Right cardiac atrium (tissue), 5 donors: ENCODE measurements at regions not wholly inside any gene's neighbourhood (a gene's known extent, or its start where the extent isn't known, plus 50 kb on each side); places are given as distances from the start of the nearest gene placed in this dataset.

Experiments used
- ATAC-seq, 2 donors: fragments of 200-7000 bp; cut with Tn5 transposase; one replicate each; pipeline versions ENCODE4 v1.8.0 to v1.9.1; 2020; ENCODE audit warnings: moderate library complexity in 2 of 2, mild to moderate bottlenecking in 1 of 2
- DNase-seq, 3 donors: peaks; one replicate each; pipeline ENCODE4 v3.0.0-alpha.2; 2020
- H3K27ac ChIP-seq: one replicate; pipeline ENCODE4 v1.5.1; 2013; ENCODE audit warnings: mild to moderate bottlenecking, low read length, control low read depth, moderate library complexity
- H3K27me3 ChIP-seq: one replicate; pipeline ENCODE4 v1.6.1; 2013; ENCODE audit not compliant: control insufficient read depth, insufficient read depth
- H3K4me1 ChIP-seq: one replicate; pipeline ENCODE4 v1.6.1; 2013; ENCODE audit warnings: low read length; ENCODE audit not compliant: control insufficient read depth, insufficient read depth
- H3K4me3 ChIP-seq: one replicate; pipeline ENCODE4 v1.5.1; 2013; ENCODE audit warnings: low read length, control low read depth
- H3K9me3 ChIP-seq: one replicate; pipeline ENCODE4 v1.6.1; 2013; ENCODE audit warnings: low read length; ENCODE audit not compliant: control insufficient read depth
- WGBS: extraction: QIAGEN DNeasy Blood & Tissue Kit; methylation state at CpG from one replicate; pipeline ENCODE4 v1.1.7; 2013; 5-methylcytosine and 5-hydroxymethylcytosine counted together
- intact Hi-C, 4 donors: fragments of 100-400 bp; cut with DNase I; formaldehyde crosslinking; loops; one replicate each; pipeline versions ENCODE4 v1.11.0 to v1.14.0; 2022 to 2023
- donor health status: healthy with polysubstance abuse.
- donor health status: DM: no; HTN: yes; CAD: no.
- donor health status: DM: no; HTN: no; CAD: no.
- donor health status: DM: no; HTN: yes; CAD: no; lungs with severe emphysema.
- donor health status: DM: yes; HTN: yes; CAD: no.

DNA sequence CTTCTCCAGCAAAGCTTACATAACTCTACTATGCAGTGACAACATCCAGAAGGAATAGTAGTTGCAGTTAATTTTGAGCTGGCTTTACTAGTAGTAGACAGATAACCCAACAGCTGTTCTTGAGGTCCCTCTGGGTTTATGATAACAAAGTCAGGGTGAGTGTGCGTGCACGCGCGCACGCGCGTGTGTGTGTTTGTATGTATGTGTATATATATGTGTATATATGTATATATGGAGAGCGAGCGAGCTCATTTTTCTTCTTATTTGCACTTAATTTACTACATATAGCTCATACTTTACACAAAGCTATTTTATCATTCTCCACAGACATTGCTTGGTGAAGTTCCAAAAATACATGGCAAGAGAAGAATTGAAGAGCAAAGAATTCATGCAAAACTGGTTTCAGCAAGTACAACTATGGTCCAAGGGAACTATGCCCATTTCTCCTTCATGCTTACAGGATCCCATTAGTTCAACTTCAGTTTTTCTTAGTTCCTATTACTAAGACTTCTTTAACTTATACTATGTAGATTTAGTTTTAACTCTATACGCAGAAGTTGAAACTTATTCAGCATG is 105.9 kb upstream of the TMEM168 start:
- Histone ChIP-seq H3K9me3 (no peaks in the 10 kb centered on the region), H3K4me3 (no peak overlapping the region), H3K4me1 (peaks cover 3% of the 10 kb centered on the region), H3K27me3 (no peaks in the 10 kb centered on the region), H3K27ac (no peak overlapping the region)
- DNase-seq, result peak in 1 of 3 donors; percentile 58
- 66% methylated on average over 10 of the region's 10 CpGs for WGBS
- intact Hi-C loops, result loop anchor here in 1 of 4 donors (10.0 kb wide), 1 partner anchor 341 kb away; no protein-coding TSS in a partner anchor
- peak in 1 of 2 donors; percentile 65 for ATAC-seq

DNA sequence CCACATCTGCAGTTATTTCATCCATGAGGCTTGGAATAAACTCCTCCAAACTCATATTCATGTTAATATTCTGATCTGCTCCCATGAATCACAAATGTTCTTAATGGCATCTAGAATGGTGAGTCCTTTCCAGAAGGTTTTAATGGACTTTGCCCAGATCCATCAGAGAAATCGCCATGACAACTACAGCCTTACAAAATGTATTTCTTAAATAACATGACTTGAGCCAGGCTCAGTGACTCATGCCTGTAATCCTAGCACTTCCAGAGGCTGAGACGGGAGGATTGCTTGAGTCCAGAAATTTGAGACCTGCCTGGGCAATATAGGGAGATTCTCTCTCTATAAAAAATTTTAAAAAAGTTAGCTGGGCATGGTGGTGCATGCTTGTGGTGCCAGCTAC is 102.1 kb upstream of the TMEM168 start:
- no peak for ATAC-seq
- Histone ChIP-seq H3K9me3 (no peaks in the 10 kb centered on the region), H3K4me1 (peaks cover 2% of the 10 kb centered on the region), H3K4me3 (no peak overlapping the region), H3K27me3 (no peaks in the 10 kb centered on the region), H3K27ac (no peak overlapping the region)
- no peak for DNase-seq
- intact Hi-C loops, result loop anchor here in 1 of 4 donors (10.0 kb wide), 1 partner anchor 337 kb away; no protein-coding TSS in a partner anchor
- 82% methylated on average over 2 of the region's 2 CpGs for WGBS

DNA sequence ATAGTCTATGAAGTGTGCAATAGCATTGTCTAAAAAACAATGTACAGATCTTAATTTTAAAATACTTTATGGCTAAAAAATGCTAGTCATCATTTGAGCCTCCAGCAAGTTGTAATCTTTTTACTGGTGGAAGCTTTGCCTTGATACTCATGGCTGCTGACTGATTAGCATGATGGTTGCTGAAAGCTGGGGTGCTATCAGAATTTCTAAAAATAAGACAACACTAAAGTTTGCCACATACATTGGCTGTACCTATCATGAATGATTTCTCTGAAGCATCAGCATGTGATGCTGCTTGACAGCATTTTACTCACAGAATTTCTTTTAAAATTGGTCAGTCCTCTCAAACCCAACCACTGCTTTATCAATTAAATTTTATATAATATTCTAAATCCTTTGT is 101.5 kb upstream of the TMEM168 start:
- no peak for ATAC-seq
- peaks cover 2% of the 10 kb centered on the region for H3K4me1 ChIP-seq
- no peak overlapping the region for H3K27ac ChIP-seq

DNA sequence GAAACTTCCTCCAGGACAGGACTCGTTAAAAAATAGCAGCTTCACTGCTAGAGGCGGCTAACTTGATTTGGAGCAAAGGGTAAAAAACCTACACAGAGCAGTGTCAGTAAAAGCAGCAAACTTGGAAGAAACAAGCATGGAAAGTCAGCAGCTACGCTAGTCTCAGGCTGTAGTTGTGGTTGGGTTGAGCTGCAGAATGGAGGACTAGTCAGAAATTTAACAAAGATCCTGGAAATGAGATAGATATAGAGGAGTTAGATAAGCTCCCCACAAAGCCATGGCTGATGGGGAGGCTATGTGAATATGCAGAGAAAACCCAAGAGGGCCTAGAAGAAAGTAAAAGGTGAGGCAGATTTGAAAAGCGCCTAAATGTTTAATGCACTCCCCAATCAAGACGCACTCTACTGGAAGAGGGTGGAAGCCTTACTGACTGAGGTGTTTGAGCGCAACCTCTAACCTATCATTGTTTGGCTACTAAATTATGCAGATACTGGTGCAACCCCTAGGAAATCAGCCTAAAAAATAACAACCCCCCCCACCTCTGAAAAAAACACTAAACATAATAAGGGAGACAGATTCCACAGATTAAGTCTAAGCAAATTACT is 99.7 kb upstream of the TMEM168 start:
- Histone ChIP-seq H3K4me1 (peaks cover 2% of the 10 kb centered on the region), H3K27me3 (no peaks in the 10 kb centered on the region), H3K4me3 (no peak overlapping the region), H3K27ac (no peak overlapping the region), H3K9me3 (no peaks in the 10 kb centered on the region)
- intact Hi-C loops, result loop anchor here in 1 of 4 donors (10.0 kb wide), 1 partner anchor 335 kb away; no protein-coding TSS in a partner anchor
- no peak for ATAC-seq
- 80% methylated on average over 6 of the region's 6 CpGs for WGBS
- DNase-seq, result no peak

More for the DNA sequence above, 101.5 kb upstream of the TMEM168 start:
- no peak for DNase-seq
- Histone ChIP-seq H3K9me3 (no peaks in the 10 kb centered on the region), H3K4me3 (no peak overlapping the region), H3K27me3 (no peaks in the 10 kb centered on the region)
- intact Hi-C loops, result loop anchor here in 1 of 4 donors (10.0 kb wide), 1 partner anchor 337 kb away; no protein-coding TSS in a partner anchor

DNA sequence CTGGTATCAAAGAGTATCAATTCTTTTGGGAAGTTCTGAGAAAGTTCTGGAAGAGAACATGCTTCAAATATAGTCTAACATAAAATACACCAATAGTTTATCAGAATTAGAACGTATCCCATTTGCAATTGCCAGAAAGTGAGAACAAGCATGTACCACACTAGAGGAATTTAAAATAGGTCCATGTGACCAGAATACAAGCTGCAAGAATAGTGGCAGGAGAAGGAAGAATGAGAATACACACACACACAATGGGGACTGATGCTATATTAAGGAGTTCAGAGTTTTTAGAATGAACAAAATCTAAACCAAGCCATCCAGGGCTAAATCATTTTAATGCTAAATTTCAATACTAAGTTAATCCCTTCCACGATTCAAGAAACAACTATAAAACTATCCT is 99.1 kb upstream of the TMEM168 start:
- intact Hi-C loops, result no loop called here
- H3K4me1 ChIP-seq, result peaks cover 2% of the 10 kb centered on the region
- H3K4me3 ChIP-seq, result no peak overlapping the region
- ATAC-seq (no peak), DNase-seq (no peak)
- H3K9me3 ChIP-seq, result no peaks in the 10 kb centered on the region
- no peaks in the 10 kb centered on the region for H3K27me3 ChIP-seq
- 64% methylated on average over 2 of the region's 2 CpGs for WGBS
- H3K27ac ChIP-seq, result no peak overlapping the region

DNA sequence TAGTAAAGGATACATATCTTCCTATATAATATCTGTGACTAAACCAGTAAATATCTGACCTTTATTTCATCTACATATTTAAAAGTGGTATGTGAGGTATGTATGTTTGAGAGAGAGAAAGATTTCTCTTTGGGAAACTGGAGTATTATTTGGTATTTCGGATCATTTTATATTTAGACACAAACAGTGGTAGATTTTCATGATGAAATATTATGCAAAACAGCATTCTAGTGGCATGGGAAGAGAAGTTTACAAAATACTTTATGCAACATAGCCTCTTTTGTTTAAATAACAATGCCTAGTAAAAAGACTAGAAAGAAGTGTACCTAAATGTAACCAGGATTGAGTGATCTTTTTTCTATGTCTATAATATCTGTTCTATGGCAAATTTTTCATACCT is 98.6 kb upstream of the TMEM168 start:
- H3K9me3 ChIP-seq, result no peaks in the 10 kb centered on the region
- H3K4me3 ChIP-seq, result no peak overlapping the region
- ATAC-seq (no peak), DNase-seq (no peak)
- peaks cover 2% of the 10 kb centered on the region for H3K4me1 ChIP-seq
- intact Hi-C loops, result no loop called here
- 91% methylated on average over 1 of the region's 1 CpG for WGBS
- no peaks in the 10 kb centered on the region for H3K27me3 ChIP-seq
- no peak overlapping the region for H3K27ac ChIP-seq

DNA sequence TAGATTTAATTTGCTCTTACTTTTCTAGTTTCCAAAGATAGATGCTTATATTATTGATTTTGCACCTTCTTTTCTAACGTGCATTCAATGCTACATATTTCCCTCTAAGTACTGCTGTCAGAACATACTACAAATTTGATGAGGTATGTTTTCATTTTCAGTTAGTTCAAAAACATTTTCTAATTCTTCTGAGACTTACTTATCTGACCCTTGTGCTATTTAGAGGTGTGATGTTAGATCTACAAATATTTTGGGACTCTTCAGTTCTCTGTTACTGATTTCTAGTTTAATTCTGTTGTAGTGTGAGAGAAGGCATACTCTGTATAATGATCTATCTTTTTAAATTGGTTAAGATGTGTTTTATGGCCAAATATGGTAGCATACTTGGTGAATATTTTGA is 97.8 kb upstream of the TMEM168 start:
- H3K4me3 ChIP-seq, result no peak overlapping the region
- intact Hi-C loops, result no loop called here
- no peaks in the 10 kb centered on the region for H3K27me3 ChIP-seq
- H3K27ac ChIP-seq, result no peak overlapping the region
- DNase-seq (no peak), ATAC-seq (no peak)
- peaks cover 2% of the 10 kb centered on the region for H3K4me1 ChIP-seq
- no peaks in the 10 kb centered on the region for H3K9me3 ChIP-seq
- WGBS, result 76% methylated on average over 1 of the region's 1 CpG

DNA sequence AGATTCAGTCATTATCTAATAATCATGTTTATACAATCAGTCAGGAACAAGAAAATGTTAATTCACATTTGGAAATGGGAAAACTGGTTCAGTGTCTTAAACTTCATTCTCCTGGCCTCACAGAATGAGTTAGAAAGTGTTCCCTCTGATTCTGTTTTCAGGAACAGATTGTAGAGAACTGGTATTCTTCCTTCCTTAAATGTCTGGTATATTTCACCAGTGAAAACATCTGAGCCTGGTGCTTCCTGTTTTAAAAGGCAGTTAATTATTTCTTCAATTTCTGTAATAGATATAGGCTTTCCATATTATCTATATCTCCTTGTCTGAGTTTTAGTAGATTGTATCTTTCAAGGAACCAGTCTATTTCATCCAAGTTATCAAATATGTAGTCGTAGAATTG is 97.1 kb upstream of the TMEM168 start:
- Histone ChIP-seq H3K9me3 (no peaks in the 10 kb centered on the region), H3K4me1 (peaks cover 2% of the 10 kb centered on the region), H3K4me3 (no peak overlapping the region), H3K27ac (no peak overlapping the region), H3K27me3 (no peaks in the 10 kb centered on the region)
- no peak for ATAC-seq
- WGBS, result 89% methylated on average over 1 of the region's 1 CpG
- no peak for DNase-seq
- intact Hi-C loops, result no loop called here

DNA sequence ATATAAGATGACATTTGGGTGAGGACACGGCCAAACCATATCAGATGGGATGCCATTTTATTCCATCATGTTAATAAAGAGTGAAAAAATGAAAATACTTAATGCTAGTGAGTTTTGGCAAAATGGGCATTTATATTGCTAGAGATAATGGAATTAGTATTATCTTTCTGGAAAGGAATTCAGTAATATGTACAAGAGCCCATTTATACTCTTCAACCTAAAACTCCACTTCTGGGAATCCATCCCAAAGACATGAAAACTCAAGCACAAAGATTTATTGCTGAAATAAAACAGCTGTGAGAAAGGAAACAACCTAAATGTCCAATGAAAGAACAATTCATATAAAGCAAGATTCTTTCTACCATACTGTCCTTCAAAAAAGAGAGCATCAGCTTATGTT is 96.0 kb upstream of the TMEM168 start:
- no peak for ATAC-seq
- 71% methylated on average over 1 of the region's 1 CpG for WGBS
- no peaks in the 10 kb centered on the region for H3K27me3 ChIP-seq

DNA sequence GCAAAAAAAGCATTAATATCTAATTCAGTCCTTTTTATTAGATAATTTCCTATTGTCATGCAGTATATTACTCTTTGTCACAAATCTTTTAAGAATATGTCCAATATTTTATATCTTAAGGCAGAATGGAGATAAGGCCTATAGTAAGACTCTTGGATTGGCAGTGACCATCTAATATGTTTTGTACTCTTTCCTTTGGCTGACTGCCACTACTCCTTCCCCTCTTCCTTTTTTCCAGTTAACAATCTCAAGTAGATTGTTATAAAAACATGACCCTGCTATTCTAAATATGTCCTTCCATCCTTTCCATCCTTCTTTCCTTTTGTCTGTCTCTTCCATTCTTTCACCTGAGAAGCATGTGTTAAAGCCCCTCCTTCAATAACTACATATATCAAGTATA is 92.8 kb upstream of the TMEM168 start:
- no peak overlapping the region for H3K4me3 ChIP-seq
- no peaks in the 10 kb centered on the region for H3K27me3 ChIP-seq
- ATAC-seq, result no peak
- H3K27ac ChIP-seq, result no peak overlapping the region
- H3K9me3 ChIP-seq, result no peaks in the 10 kb centered on the region
- DNase-seq, result no peak
- H3K4me1 ChIP-seq, result no peaks in the 10 kb centered on the region
- intact Hi-C loops, result no loop called here

More for the DNA sequence above, 96.0 kb upstream of the TMEM168 start:
- intact Hi-C loops, result no loop called here
- no peak for DNase-seq
- no peak overlapping the region for H3K27ac ChIP-seq
- H3K9me3 ChIP-seq, result no peaks in the 10 kb centered on the region
- H3K4me3 ChIP-seq, result no peak overlapping the region
- H3K4me1 ChIP-seq, result peaks cover 2% of the 10 kb centered on the region

DNA sequence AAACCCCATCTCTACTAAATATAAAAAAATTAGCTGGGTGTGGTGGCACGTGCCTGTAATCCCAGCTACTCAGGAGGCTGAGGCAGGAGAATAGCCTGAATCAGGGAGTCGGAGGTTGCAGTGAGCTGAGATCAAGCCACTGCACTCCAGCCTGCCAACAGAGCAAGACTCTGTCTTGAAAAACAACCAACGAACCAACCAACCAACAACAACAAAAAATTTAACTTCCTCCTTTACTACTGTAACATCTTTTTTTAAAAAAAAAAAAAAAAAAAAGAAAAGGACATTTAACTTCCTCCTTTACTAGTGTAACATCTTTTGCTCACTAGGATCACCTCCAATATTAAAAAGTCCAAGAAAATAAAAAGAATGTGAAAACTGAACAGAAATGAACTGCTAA is 92.3 kb upstream of the TMEM168 start:
- intact Hi-C loops, result no loop called here

More for the DNA sequence above, 92.3 kb upstream of the TMEM168 start:
- Histone ChIP-seq H3K4me1 (no peaks in the 10 kb centered on the region), H3K9me3 (no peaks in the 10 kb centered on the region), H3K27ac (no peak overlapping the region), H3K27me3 (no peaks in the 10 kb centered on the region), H3K4me3 (no peak overlapping the region)
- ATAC-seq, result no peak
- DNase-seq, result no peak
- WGBS, result 73% methylated on average over 3 of the region's 3 CpGs
